EH (cell line): ENCODE measurements at regions not wholly inside any gene's neighbourhood (a gene's known extent, or its start where the extent isn't known, plus 50 kb on each side); places are given as distances from the start of the nearest gene placed in this dataset.

Source experiments
- DNase-seq: peaks from one replicate; pipeline ENCODE4 v3.0.0-alpha.2; 2015; ENCODE audit warnings: low read depth

DNA sequence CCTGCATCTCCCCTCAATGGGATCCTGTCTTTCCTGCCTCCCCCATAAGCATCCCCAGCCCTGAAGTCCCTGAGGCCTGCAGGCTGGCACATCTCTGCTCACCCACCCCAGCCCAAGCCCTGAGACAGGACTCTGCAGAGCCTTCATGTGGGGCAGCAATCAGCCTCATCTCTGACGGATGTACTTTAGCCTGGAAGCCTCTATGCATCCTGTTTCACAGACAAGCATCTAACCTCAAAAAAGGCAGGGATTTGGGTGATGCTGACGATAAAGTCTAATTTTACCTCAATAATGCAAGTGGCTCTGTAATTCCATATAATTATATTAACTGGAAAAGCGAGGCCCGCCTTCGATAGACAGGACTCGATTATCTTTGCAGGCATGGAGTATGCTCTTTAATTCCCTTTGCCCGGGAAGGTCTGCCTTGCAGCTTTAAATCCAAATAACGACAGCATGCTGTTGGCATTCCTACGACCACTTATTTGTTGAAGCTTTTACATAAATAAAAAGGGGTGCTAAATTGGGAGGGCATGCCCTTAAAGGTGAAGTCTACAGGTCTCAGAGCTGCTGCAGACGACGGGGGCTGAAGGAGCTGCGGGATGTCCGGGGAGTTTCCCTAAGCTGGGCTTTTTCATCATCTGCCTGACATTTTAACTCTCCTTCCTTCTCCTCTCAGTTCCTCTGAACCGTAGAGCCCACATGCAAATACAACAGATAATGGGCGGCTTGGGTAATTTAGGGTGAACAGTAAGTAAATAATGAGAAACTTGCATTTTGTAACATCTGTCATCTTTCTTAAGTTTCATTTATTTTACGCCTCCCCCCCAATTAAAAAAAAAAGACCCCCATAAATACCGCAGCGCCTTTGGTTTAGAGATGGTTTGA lies 211.5 kb downstream of the URI1 start:
- no peak for DNase-seq

DNA sequence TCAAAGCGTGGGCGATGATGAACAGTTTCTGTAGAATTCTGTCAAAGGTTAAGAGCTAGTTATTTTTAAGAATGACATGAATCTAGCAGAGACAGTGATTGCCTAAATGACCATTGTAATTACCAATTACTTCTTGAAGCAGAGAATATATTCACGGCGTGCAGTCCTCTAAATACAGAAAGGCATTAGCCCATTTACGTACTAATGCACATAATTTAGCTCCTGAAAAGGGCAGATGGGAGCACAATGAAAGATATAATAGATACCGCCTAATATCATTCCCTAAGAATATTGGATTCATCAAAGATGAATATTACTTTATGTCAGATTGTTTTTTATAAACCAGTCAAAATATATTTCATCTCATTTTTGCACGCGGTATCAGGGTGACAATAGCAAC lies 212.4 kb downstream of the URI1 start:
- DNase-seq = no peak

DNA sequence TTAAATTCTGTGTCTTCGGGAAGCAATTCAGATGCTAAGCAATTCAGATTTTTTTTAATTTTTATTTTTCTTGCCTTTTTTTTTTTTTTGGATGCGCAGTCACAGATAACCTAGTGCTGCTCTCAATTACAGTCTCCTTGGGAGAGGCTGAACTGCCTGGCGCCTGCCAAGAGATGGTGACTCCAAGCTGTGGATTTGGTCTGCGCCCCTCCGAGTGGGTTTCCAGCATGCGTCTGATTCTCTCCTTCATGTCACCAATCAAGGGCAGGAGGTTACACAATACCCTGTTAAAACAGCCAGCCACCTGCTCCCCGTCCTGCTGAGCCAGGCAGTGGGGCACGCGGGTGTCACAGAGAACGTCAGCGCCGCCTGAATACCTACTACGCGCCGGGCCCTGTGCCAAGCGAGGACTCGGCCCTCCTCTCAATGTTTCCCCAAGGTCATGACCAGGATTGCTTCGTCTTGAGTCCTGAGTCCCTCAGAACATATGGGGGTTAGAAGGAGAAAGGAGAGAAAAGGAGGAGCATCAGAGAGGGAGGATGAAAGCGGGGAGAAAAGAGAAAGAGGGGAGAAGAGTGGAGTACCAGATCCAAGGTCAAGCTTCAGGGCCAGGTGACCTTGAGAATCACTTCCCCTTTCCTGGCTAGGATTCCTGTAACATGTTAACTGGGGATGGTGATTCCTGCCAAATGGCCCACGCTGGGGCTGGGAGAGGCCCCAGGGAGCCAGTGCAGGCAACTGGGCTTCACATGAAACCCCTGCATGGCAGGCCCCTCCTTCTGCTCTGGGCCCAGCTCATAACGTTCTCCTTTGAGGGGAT lies 213.6 kb downstream of the URI1 start:
- DNase-seq = no peak

DNA sequence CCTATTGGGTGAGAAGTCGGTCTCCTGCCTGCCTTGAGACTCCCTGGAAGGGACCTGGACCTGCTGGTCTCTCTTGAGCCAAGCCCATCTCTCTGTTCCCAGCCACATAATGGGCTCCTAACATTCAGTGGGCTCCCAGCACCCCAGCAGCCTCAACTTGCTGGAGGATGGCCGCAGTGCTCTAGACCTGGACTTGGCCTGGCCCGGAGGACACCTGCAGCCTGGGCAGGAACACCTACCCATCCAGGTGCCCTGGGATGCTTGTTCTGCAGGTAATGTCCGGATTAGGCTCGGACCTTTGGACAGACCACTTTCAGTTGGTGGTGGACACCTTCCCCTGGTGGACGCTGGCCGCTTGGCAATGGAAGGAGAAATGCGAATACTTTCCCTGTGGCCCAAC lies 214.6 kb downstream of the URI1 start:
- DNase-seq = no peak

DNA sequence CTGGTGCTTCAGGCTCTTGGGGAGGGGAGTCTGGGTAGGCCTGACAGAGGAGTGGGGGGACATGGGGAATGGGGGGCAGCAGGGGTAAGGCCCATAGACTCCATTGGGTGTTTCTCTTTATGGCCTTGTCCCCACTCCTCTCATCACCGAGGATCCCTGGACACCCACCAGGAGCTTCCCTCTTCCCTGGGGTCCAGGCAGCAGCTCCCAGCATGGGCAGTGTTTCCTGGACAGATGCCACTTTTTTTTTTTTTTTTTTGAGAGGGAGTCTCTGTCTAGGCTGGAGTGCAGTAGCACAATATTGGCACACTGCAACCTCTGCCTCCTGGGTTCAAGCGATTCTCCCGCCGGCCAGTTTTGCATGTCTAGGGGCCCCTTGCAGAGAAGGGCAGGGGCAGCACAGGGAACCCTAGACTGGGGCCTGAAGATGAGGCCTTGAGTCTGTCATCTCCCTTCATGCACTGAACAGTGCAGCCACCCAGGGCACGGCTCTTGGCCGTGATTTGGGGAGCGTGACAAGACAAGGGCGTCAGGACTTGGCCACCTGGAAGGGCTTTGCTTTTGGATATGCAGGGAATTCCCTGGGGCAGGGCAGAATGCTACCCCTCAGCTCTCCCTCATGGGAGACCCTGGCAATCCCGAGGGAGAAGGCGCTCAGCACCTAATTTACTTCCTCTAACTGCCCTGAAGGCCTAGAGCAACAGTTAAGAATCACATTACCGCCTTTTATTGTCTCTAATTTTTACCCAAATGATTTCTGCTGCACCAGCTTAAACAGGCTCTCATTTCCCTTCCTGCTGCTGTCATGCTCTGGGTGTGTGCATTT lies 213.9 kb upstream of the ZNF536 start:
- no peak for DNase-seq

DNA sequence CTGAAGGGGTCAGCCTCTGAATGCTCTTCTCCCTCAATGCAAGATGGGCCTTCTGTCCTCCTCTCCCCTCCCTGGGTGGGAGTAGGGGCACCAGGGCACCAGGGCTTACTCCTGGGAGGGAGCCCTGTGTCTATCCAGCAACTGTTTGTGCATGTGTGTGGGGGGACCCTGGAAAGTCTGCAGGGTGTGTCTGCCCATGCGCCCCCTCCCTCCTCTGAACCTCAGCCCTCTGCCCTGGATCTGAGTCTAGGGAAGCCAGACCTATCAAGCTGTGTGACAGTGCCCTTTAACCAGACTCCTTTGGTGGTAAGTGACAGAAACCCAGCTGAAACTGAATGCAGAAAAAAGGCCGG lies 213.3 kb upstream of the ZNF536 start:
- DNase-seq = no peak

DNA sequence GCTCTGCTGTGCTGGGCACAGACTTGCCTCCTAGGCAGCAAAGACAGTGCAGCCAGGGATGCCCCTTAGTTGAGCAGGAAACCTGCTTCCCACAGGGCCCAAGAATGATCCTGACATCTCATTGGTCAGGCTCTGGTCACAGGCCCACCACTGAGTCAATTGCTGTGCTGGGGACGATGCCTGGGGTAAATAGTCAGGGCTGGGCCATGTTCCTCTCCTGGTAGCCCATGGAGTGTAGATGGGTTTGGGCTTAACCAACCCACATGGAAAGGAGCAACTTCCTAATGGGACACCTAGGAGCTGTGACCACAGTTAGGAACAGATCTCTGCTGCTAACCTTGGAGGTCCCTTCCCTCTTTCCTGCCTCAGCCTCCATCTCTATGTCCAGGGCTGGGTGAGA lies 212.5 kb upstream of the ZNF536 start:
- no peak for DNase-seq

DNA sequence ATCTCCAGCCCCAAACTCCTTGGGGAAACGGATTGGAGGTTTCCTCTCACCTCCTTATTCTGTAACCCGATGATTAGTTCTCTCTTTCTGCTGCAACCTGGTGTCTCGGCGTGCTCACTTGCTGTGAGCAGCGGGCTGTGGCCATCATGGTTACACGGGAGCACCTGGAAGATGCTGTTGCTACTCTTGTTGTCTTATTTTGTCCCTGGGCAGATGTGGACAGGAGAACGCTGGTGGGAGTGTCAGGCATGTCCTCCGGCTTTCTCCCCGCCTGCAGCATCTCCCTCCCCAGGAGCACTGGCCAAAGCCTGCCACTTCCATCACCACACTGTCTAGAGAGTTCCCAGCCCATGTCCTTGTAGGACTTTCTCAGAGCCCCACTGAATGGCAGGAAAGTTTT lies 211.8 kb upstream of the ZNF536 start:
- DNase-seq = no peak

DNA sequence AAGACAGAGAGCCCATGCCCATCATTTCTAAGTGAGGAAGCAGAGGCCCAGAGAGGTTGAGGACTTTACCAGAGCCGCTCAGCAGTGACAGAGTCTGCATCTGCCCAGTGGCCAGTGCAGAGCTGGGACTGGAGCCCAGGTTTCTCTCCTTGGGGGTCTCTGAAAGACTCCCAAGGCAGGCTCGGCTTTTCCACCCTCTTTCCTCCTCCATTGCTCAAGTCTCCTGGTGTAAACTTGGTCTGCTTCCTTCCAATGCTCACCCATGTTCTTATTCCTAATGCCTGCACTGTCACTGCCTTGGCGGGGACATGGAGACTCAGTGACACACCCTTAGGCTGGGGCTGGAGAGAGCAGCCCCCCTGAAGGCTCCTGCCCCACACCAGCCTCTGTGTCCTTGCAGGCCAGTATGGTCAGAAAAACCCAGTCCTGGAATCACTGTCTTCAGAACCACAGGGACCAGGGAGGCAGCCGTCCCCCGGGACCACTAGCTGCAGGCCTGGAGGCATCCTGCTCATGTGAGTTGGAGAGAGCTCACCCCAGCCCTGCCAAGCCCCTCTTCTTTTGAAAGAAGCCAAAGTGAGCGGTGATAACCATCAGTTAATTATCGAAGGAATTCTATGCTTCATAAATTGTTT lies 211.0 kb upstream of the ZNF536 start:
- DNase-seq = no peak

DNA sequence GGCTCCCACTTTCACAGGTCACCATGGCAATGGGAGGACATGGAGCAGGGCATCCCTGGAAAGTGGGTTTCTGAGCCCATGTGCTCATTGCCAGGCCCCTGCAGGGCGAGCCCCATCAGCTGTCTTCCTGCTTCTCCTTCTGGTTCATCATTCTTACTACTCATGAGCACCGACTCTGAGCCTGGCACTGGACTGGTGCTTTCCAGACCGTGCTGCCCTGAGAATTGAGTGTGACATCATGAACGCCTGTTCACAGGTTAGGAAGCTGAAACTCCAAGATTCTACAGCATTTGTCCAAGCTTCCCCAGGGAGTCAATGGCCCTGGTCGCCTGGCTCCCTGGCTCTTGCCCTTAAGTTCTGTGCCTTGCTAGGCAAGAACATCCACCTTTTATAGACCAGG lies 210.4 kb upstream of the ZNF536 start:
- DNase-seq = no peak

DNA sequence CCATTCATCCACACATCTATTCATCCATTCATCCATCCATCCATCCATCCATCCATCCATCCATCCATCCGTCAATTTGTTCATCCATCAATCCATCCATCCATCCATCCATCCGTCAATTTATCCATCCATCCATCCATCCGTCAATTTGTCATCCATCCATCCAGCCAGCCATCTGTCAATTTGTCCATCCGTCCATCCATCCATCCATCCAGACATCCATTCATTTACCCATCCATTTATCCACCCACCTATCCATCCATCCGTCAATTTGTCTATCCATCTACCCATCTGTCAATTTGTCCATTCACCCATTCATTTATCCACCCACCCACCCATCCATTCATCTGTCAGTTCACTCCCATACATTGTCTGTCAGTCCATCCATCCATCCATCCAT lies 209.5 kb upstream of the ZNF536 start:
- no peak for DNase-seq

DNA sequence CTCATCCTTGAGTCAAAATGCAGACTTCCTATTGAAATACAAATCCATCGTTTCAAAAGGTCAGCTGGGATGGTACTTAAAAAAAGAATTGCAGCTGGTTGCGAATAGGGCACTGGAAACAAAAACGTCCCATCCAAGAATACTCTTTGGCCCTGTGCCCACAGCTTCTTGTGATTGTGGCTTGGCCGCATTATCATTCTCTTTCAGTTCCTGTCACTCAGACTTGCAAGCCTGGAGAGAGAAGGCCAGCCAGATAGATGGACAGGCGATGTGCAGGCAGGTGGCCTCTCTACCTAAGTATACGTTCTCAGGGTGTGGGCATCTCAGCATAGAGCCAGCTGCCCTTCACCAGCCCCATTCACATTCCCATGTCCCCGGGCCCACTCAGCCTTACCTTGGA lies 208.5 kb upstream of the ZNF536 start:
- no peak for DNase-seq

DNA sequence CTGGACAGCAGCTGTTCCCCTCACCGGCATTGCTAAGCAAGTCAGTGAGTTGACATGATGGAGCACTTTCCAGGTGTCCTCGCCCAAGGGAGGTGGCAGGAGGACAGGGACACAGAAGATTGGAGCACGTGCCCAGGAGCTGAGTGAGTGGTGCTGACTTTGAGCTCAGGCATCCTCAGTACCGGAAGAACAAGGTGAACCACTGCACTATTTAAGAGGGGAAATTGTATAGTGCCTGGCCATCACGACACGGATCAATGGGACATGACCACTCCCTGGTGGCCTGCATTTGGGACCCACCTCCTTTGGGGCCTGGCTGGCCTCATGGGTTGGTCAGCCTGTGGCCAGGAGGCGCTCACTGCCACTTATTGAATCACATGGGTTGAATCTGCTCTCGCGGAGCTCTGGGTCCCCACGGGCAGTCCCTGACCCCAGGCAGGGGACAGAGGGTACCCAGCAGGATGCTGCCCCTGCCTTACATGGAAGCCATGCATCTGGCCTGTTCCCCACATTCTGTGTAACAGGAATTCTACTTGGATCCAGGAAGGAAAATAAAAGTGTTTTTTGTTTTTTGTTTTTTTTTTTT lies 206.9 kb upstream of the ZNF536 start:
- no peak for DNase-seq

DNA sequence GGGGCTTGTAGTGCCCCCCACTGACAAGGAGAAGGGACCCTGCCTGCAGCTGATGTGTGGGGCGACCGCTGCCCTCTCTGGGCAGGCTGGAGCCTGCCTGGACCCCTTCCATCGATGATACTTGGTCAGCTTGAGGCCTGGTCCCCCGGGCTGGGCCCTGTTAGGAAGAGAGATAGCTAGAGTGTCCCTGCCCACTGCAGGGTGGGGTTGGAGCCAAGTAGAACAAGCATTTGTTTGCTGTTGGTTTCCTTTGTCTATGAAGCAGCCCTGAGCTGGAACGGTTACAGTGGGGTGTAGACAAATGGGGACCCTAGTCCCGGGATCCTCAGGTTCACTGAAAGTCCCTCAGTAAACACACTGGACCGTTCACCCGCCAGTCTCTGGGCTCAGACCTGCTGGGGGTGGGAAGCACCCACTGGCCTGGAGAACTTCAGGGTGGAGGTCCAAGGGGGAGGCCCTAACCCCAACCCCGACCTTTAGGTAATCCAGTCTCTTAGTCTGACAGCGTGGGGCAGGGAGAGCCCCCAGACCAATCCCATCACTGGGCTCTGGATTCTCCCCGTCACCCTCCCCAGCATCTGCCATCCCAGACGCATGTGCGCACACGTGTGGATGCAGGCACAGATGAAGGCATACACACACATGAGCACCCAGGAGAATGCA lies 204.8 kb upstream of the ZNF536 start:
- no peak for DNase-seq

DNA sequence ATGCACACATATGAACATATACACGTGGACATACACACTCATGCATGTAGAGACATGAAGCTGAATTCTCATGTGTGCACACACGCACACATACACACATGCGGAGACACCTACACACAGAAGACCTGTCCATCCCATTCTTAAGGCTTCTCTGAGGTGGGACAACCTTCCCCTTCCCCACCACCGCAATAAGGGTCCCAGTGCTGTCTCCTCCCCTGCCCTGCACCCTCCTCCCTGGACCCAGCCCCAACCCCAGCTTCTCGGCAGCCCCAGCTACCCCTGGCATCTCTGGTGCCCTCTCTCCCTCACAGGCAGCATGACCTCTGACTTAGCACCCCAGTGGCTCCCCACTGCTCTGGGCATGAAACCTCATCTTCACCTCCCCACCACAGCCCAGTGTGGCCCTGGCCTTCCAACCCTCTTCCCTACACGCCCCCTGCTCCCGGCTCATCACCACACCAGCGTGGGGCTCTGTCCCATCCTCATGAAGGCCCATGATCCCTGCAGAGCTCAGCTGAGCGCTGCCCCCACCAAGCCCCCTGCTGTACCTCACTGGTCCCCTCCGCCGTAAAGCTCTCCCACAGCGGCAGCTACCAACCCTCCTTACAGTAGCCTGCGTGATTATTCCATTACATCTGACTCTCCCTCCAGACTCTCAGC lies 204.1 kb upstream of the ZNF536 start:
- no peak for DNase-seq

DNA sequence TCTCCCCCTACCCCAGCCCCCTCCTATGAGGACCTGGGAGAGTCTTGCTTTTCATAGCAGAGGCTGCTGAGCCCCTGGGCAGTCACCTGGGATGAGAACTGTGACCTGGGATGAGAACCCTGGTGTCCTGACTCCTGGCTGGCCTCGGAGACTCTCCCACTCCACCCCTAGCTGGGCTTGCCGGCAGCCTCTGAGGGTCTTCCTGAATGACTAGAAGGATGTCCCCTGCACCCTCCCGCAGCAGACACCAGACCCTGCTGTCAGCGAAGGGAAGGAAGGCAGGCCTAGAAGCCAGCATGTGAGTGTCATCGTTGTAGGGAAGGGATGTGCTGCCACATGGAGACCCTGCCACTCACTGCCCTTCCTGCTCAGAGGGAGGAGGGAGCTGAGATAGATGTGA lies 203.4 kb upstream of the ZNF536 start:
- no peak for DNase-seq

DNA sequence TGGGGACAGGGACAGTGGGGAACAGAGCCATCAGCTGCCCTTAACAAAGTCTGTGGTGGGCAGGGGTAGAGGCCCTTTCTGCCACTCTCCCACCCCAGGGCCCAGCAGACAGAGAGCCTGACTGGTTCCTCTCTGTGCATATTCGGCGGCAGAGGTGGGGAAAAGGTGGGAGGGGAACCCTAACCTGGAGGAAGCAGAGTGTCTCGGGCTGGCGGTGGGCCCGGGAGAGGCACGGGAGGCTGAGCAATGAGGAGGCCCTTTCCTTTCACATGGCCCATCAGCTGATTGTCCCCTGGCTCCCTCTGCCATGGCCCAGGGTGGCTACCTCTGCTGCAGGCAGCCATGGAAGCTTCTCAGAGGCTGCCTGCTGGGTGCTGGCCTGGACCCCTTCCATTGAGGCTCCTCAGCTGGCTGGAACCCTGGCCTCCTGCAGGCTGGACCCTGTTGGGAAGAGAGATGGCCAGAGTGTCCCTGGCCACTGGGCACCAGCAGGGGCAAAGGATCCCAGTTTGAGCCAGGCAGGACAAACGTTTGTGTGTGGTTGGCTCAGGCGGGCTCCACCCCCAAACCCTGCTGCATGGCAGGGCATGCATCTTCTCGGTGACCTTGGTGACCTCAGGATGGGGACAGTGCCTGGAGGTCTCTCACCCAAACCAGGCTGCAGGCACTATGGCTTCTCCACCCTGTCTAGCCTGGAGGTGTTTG lies 202.8 kb upstream of the ZNF536 start:
- no peak for DNase-seq

DNA sequence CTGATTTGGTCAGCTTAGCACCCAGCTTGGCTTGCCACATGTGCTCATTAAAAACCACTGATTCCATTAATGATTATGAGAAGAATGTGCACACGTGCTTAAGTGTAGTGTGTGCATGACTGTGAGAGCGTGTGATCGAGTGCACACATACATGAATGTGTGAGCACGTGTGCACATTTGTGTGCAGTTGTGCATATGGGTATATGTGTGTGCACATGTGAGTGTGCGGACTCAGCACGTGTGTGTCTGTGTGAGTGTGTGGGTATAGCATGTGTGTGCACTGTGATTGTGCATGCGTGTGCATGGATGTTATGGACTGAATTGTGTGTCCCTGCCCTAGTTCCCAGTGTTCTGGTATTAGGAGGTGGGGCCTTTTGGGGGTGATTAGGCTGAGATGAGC lies 202.1 kb upstream of the ZNF536 start:
- no peak for DNase-seq

DNA sequence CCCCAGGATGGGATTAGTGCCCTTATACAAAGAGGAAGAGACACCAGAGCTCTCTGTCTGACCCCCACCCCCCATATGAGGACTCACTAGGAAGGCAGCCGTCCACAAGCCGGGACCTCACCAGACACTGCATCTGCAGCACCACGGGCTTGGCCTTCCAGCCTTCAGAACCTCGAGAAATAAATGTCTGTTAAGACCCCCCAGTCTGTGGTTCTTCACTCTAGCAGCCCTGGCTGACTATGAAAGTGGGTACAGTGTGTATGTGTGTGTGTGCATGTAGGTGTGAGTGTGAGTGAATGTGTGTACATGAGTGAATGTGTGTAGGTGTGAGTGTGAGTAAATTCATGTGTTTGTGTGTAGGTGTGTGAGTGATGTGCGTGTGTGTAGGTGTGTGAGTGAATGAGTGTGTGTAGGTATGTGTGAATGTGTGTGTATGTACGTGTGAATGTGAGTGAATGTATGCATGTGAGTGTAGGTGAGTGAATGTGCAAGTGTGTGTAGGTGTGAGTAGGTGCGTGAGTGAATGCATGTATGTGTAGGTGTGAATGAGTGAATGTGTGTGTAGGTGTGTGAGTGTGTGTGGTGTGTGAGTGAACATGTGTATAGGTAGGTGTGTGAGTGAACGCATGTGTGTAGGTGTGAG lies 201.6 kb upstream of the ZNF536 start:
- DNase-seq = no peak
